Left ventricle myocardium inferior (tissue), 1 donor: ENCODE measurements at regions not wholly inside any gene's neighbourhood (a gene's known extent, or its start where the extent isn't known, plus 50 kb on each side); places are given as distances from the start of the nearest gene placed in this dataset.
"Not testable (repeated sequence)": the region's sequence is repeated elsewhere in the genome, so short reads cannot be mapped to it uniquely, and the experiment has no call there.

Experiments used
- DNase-seq: peaks from one replicate; pipeline ENCODE4 v3.0.0-alpha.2; 2020
- H3K27ac ChIP-seq: fragments of 200-600 bp; replicated peaks from 2 replicates; pipeline ENCODE4 v1.8.0; 2021
- H3K27me3 ChIP-seq: fragments of 200-600 bp; 2 replicates; pipeline ENCODE4 v1.8.0; 2021; ENCODE audit warnings: low read depth
- H3K36me3 ChIP-seq: fragments of 200-600 bp; 2 replicates; pipeline ENCODE4 v1.8.0; 2021
- H3K4me1 ChIP-seq: fragments of 200-600 bp; 2 replicates; pipeline ENCODE4 v1.8.0; 2021
- H3K4me3 ChIP-seq: fragments of 200-600 bp; 2 replicates; pipeline ENCODE4 v1.8.0; 2021; ENCODE audit warnings: mild to moderate bottlenecking, moderate library complexity
- H3K9me3 ChIP-seq: fragments of 200-600 bp; replicated peaks from 2 replicates; pipeline ENCODE4 v1.8.0; 2021
- intact Hi-C: fragments of 100-400 bp; cut with micrococcal nuclease; formaldehyde crosslinking; loops from one replicate; pipeline ENCODE4 v1.11.0; 2022
- TF ChIP-seq, protein P1 (sequence below): fragments of 200-600 bp; IDR thresholded peaks from 2 replicates; pipeline ENCODE4 v1.8.0; 2021; ENCODE audit warnings: antibody characterized with exemption, mild to moderate bottlenecking, borderline replicate concordance
- donor health status: DM: no; HTN: yes; CAD: no; lungs with severe emphysema.

DNA sequence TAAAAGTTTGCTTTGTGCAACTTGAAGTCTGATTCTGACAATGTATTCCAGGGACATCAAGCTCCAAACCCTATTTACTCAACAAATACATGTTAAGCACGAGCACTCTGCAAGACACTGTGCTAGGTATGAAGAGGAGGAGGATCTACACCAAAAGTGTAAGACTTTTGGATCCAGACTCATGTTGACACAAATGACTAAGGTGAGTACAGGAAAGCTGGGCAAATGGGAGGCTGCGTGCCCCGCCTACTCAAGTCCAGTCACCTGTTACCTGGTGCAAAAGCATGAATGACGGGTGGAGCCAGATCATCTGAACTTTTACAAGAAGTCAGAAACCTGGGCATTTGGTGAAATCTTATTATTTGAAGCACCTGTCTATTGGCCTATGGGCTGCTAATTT is 120.7 kb downstream of the ABCC12 start:
- Histone ChIP-seq H3K9me3 (peaks cover 6% of the 10 kb centered on the region), H3K36me3 (no peaks in the 10 kb centered on the region), H3K27ac (no peak overlapping the region), H3K4me3 (no peak overlapping the region), H3K4me1 (no peaks in the 10 kb centered on the region), H3K27me3 (no peaks in the 10 kb centered on the region)
- intact Hi-C loops: no loop called here
- TF ChIP-seq, protein P1, sequence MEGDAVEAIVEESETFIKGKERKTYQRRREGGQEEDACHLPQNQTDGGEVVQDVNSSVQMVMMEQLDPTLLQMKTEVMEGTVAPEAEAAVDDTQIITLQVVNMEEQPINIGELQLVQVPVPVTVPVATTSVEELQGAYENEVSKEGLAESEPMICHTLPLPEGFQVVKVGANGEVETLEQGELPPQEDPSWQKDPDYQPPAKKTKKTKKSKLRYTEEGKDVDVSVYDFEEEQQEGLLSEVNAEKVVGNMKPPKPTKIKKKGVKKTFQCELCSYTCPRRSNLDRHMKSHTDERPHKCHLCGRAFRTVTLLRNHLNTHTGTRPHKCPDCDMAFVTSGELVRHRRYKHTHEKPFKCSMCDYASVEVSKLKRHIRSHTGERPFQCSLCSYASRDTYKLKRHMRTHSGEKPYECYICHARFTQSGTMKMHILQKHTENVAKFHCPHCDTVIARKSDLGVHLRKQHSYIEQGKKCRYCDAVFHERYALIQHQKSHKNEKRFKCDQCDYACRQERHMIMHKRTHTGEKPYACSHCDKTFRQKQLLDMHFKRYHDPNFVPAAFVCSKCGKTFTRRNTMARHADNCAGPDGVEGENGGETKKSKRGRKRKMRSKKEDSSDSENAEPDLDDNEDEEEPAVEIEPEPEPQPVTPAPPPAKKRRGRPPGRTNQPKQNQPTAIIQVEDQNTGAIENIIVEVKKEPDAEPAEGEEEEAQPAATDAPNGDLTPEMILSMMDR: no peak
- DNase-seq: no peak

DNA sequence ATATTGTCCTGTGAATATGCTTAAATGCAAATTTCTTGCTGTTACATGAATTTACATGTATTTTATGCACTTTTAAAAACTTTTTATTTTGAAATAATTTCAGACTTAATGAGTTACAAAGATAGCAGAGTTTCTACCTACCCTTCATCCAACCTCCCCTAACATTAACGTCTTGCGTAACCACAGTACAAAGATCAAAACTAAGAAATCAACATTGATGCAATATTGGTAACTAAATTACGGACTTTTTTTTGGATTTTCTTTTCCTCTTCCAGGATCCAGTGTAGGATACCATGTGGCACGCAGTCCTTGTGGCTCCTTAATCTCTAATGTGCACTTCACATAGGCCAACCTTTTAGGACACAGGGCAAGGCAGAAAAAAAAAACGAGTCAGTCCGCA is 124.9 kb downstream of the ABCC12 start:
- H3K36me3 ChIP-seq: no peaks in the 10 kb centered on the region
- intact Hi-C loops: no loop called here
- no peaks in the 10 kb centered on the region for H3K4me1 ChIP-seq
- no peak overlapping the region for H3K4me3 ChIP-seq
- DNase-seq: no peak
- TF ChIP-seq, protein P1: no peak
- H3K27ac ChIP-seq: no peak overlapping the region
- peaks cover 6% of the 10 kb centered on the region for H3K9me3 ChIP-seq
- no peaks in the 10 kb centered on the region for H3K27me3 ChIP-seq

DNA sequence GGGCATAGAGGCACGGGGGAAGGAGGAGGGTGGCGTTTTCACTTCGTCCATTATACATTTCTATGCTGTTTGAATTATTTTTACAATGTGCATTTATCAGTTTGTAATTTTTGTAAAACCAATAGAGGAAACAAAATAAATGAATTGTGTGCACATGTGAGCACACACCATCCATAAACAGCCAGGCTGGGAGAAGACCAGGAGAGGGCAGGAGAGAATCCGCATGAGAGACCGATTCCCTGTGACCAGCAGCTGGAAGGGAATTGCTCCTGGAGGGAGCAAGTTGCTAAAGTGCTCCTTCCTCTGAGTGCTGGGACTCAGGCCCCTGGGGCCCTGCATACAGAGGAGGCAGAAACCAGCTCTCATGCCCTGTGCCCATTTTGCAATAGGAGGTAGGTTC is 126.0 kb downstream of the ABCC12 start:
- TF ChIP-seq, protein P1: peak; percentile 17
- Histone ChIP-seq H3K27ac (no peak overlapping the region), H3K4me1 (no peaks in the 10 kb centered on the region), H3K36me3 (no peaks in the 10 kb centered on the region), H3K9me3 (peaks cover 6% of the 10 kb centered on the region), H3K4me3 (no peak overlapping the region), H3K27me3 (no peaks in the 10 kb centered on the region)
- intact Hi-C loops: no loop called here
- no peak for DNase-seq

DNA sequence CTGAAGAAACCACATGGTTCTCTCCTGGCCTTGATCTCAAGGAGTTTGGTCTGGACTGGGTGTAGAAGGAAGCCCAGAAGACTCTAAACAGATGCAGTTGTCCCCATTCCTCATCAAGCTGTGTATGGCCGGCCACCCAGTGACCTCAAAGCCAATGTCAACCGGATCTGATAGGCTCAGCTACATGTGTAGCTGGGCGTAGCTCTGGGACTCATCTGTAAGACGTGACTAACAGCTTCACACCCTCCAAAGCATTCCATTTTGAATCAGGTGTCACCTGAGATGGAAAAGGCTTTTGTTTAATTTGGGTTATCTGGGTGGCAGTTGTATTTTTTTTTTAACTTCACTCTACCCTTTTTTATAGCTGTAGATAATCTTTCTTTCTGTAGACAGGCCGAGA is 130.4 kb downstream of the ABCC12 start:
- intact Hi-C loops: no loop called here
- Histone ChIP-seq H3K36me3 (no peaks in the 10 kb centered on the region), H3K27ac (no peak overlapping the region), H3K4me1 (no peaks in the 10 kb centered on the region), H3K4me3 (no peak overlapping the region), H3K9me3 (no peaks in the 10 kb centered on the region), H3K27me3 (peaks cover 4% of the 10 kb centered on the region)
- TF ChIP-seq, protein P1: no peak
- DNase-seq: no peak

DNA sequence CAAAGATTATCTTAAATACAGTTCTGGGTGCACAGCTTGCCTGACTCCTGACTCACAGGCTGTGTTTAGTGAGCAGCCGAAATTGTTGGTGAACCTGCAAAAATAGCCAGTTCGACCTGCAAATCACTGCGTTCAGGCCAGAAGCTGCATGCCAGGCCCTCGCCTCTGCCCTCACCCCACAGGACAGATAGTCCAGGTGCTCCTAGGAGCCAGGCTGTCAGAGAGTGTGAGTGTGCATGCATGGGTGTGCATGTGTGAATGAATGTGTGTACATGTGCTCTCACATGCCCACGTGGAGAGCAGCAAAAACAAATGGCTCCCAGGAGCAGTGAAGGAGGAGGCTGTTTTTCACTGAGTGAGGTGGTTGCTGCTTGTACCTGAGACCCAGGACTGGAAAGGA is 131.8 kb downstream of the ABCC12 start:
- no peak overlapping the region for H3K27ac ChIP-seq
- intact Hi-C loops: no loop called here
- peaks cover 4% of the 10 kb centered on the region for H3K27me3 ChIP-seq
- H3K9me3 ChIP-seq: no peaks in the 10 kb centered on the region
- no peak for DNase-seq
- H3K4me3 ChIP-seq: no peak overlapping the region
- TF ChIP-seq, protein P1: no peak
- no peaks in the 10 kb centered on the region for H3K36me3 ChIP-seq
- no peaks in the 10 kb centered on the region for H3K4me1 ChIP-seq

DNA sequence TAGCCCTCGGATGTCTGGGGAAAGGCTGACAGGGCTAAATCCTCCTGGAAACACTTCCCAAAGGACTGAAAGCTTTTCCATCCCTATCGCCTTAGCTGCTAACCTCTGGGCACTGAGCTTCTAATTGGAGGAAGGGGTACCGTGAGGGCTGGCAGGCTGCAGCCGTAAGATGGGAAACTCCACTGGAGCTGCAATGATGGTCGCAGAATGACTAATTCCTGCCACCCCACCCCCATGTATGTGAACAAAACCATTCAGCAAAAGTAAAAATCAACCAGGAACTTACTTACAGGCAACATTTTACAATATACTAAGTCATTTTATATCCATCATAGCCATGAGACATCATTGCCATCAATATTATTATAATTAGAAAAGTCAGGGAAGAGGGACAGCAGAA is 133.3 kb downstream of the ABCC12 start:
- Histone ChIP-seq H3K36me3 (no peaks in the 10 kb centered on the region), H3K27me3 (peaks cover 4% of the 10 kb centered on the region), H3K27ac (no peak overlapping the region), H3K9me3 (no peaks in the 10 kb centered on the region), H3K4me3 (no peak overlapping the region), H3K4me1 (no peaks in the 10 kb centered on the region)
- TF ChIP-seq, protein P1: no peak
- intact Hi-C loops: no loop called here
- no peak for DNase-seq

DNA sequence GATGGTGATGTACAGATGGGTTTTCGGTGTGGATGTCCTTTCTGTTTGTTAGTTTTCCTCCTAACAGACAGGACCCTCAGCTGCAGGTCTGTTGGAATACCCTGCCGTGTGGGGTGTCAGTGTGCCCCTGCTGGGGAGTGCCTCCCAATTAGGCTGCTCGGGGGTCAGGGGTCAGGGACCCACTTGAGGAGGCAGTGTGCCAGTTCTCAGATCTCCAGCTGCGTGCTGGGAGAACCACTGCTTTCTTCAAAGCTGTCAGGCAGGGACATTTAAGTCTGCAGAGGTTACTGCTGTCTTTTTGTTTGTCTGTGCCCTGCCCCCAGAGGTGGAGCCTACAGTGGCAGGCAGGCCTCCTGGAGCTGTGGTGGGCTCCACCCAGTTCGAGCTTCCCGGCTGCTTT is 135.2 kb downstream of the ABCC12 start:
- H3K4me3 ChIP-seq, H3K27me3 ChIP-seq, H3K36me3 ChIP-seq, H3K4me1 ChIP-seq, DNase-seq, H3K27ac ChIP-seq, H3K9me3 ChIP-seq, intact Hi-C loops: not testable (repeated sequence)
